DMS53 treated with DMSO at 0.1 percent for 48 hours (cell line): ENCODE measurements at regions not wholly inside any gene's neighbourhood (a gene's known extent, or its start where the extent isn't known, plus 50 kb on each side); places are given as distances from the start of the nearest gene placed in this dataset.
A peak's percentile ranks its signal among the peaks of the same experiment; 100 is the strongest.

Experiments
- DNase-seq: peaks from one replicate; lab custom pipeline; 2025; ENCODE audit not compliant: unreplicated experiment; lab: John Stamatoyannopoulos, UW

DNA sequence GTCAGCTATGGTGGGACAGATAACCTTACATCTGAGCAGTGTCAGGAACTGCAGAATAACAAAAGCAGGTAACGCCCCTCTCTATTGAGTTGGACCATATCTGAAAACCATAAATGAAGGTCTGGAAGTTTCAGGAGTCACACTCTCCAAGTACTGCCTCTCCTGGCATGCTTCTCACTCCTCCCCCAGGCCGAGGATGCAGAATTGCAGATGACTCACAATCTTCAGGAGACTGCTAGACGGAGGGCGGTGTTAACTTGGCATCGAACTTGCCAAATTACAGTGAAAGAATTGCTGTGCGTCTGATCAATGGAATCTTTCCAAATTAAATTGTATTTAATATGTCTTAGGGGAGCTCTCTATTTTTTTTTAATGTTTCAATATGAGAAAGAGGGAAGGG is 67.1 kb upstream of the TRIM2 start:
- no peak for DNase-seq

DNA sequence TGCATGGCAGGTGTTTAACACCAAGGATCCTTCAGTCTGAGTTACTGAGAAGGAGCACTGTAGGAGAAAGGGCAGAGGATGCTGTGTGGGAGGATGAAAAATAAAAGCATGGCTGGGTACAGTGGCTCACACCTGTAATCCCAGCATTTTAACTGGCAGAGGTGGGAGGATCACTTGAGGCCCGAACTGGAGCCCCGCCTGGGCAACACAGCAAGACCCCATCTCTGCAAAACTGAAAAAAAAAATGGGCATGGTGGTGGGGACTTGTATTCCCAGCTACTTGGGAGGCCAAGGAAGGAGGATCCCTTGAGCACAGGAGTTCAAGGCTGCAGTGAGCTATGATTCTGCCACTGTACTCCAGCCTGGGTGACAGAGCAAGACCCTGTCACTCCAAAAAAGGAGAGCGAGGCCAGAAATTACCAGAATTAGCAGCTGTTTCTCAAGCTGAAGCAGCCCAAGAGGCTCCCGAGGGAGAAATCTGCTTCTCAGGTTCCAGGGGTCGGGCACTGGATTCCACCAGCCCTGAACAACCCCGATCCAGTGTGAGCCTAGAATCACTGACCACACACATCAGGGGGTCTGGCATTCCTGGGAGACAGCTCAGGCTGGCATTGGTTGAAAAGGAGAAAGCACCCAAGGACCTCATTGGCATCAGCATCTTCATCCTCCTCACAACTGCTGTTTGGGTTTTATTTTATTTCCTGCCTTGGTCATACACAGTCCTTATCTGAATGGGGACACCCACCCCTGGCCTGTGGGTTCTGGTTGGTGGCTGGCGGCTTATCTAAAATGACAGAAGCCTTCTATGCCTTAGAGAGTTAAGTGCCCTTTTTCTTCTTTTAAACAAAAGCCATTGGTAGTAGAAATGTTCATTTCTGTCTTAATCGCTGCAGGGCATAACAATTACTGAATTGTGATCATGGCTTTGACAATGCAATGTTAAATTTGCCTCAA is 66.3 kb upstream of the TRIM2 start:
- DNase-seq: no peak

DNA sequence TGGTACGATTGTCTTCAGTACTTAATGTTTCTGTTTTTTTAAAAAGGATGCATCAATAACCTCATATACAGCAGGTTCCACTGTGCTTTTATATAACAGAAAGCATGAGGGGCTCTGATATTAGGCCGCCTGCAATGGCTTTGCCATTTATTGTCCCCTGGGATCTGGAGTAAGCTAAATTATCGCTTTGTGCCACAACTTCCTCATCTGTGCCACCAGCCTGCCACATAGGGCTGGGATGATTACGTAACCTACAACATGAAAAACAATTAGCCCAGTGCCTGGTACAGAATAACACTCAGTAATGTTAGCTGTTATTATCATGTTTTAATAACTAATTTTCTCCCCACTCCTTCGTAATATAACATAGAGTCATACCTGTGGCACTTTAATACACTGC is 65.5 kb upstream of the TRIM2 start:
- no peak for DNase-seq

DNA sequence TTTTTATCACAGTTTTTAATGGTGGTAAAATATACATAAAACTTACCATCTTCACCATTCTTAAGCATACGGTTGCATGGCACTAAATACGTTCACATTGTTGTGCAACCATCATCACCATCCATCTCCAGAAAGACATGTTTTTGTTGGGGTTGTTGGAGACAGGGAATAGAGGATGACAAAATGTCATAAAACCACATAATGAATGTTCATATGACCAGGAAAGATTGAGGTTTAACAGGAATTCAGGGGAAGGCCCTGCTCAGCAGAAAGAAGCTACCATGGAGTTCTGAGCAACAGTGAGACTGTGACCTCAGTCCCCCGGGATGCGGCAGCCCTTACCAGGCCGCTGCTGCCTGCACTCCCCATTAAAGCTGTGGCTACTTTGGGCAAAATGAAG is 63.9 kb upstream of the TRIM2 start:
- DNase-seq: no peak

DNA sequence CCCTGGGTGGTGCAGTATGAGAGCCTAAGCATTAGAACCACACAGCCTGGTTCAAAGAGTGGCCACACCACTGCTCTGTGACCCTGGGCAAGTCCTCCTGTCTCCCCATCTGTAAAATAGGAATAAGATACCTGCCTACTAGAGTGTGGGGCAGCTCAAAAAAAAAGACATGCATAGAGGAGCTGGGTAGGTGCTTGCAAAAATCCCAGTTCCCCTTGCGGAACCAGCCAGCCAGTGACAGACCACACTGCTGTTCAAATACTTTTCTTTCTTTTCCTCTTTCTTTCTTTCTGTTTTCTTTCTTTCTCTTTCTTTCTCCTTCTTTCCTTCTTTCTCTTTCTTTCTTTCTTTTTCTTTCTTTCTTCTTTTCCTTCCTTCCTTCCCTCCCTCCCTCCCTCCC is 63.0 kb upstream of the TRIM2 start:
- no peak for DNase-seq

DNA sequence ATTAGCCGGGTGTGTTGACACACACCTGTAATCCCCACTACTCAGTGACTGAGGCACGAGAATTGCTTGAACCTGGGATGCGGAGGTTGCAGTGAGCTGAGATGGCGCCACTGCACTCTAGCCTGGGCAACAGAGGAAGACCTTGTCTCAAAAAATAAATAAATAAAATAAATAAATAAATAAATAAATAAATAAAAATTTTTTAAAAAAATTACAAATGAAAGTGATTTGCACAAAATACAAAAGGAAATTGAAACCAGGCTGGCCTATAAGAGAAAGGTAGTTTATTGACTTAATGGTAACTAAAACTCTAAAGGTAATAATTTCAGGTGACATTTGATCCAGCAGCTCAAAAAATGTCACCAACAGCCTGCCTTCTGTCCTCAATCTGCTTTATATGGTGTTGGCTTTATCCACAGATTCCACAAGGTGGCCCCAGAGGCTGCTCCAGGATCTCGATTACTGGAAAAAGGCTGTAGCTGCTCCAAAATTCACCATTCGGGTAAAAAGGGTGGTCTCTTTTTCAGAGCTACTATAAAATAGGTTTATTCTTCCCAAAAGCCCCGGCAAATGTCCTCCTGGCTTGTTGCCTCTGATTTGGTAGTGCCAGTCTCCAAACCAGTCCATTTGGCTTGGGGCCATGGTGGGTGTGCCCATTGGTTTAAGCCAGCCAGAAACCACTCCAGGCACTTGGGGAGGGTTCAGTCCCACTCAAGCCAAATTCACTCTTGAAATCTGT is 61.4 kb upstream of the TRIM2 start:
- peak; percentile 67 for DNase-seq

DNA sequence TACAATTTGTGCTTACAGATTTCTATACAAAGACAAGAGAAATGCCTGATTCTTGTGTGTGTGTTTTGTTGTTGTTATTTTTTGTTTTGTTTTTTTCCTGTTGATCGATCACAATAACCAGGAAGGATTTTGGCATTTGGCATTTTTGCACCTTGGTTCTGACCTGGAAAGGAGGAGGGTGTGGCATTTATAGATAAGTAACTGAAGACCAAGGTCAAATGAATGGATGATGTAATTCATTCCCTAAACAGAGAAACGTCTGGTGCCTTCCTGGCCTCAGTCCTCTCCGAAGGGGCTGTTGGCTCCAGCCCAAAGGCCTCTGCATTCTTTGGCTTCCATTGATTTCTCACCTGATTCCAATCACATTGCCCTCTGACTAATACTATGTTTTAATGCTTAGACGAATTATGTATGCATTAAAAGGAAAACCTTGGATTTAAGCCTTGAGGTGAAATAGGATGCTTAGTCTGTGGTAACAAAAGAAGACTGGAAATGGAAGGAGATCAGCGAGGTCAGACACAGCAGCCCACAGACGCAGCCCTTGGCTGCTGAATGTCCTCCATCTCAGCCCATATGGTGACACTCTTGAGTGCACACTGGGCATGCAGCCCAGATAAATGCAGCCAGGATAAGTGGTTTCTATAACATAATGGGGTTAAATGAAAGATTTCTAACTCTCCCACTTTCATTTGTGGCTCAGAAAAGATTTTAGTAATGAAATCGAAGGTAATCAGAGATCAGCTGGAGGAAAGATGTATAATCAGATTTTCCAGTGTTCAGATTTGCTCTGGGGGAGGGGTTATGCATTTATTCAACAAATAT is 60.5 kb upstream of the TRIM2 start:
- peak; percentile 33 for DNase-seq

DNA sequence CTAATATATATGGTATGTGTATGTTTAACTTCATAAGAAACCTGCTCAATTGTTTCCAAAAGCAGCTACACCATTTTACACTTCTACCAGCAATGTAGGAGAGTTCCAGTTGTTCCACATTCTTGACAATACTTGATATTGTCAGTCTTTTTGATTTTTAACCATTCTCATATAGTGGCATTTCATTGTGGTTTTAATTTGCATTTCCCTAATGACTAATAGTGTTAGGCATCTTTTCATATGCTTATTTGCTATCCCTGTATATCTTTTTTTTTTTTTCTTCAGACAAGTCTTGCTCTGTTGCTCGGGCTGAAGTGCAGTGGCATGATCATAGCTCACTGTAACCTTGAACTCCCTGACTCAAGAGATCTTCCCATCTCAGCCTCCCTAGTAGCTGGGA is 58.2 kb upstream of the TRIM2 start:
- DNase-seq: no peak

DNA sequence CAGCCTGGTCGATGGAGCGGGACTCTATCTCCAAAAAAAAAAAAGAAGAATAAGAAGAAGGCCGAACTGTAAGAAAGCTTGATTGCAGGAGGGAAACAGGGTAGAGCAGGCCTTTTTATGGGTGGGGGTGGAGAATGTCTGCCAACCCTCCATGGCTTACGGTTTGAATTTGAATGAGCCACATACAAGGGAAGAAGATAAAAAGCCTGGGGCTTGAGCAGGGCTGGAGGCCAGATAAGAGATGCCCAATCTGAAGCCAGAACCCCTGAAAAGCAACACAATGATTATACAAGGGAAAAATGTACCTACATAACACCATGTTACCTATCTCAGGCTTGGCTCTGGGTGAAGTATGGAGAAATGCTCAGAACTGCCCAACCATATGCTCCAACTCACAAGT is 57.3 kb upstream of the TRIM2 start:
- no peak for DNase-seq

DNA sequence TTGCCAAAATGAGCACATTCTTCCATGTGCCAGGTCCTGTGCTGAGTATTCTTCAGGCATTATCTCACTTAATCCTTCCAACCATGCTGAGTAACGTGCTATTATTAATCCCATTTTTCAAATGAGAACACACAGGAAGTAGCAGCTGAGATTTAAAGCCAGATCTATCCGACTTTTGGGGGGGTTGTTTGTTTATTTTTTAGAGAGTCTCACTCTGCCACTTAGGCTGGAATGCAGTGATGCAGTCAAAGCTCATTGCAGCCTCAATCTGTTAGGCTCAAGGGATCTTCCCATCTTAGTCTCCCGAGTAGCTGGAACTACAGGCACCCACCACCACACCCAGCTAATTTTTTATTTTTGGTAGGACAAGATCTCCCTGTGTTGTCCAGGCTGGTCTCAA is 55.5 kb upstream of the TRIM2 start:
- no peak for DNase-seq

DNA sequence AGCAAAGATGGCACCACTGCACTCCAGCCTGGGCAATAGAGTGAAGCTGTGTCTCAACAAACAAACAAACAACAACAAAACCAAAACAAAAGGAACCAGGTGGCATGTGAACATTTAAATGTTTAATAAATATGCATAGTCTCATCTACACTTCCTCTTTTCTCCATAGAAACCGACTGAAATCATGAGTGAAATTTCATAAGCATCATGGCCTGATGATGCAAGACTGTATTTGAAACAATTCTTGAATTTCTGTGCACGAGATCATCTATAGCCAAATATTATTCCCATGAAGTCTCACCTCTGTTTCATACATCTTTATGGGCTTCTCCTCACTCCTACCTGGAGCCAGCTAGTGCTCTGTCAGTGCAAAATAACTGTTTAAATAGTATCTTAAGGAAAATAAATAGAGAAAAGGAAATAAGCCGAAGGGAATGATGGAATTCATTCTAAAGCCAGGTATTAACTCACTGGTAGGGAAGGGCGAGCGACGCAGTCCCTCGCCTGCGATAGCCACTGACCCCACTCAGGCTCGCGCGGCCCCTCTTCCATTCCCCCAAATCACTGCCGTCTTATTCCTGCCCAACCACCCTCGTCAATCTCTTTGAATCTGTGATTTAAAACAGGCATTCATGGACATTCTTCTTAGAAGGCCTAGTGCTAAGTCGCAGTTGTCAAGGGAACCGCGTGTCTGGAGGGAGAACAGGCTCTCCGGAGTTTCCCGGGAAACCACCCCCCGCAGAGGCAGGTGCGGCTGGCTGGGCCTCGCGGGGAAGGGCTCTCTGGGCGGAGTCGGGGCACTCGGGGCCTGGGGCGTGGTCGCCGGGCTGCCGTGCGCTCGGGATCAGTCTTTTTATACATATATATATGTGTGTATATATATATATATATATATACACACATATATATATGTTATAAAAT is 52.4 kb upstream of the TRIM2 start:
- peak; percentile 54 for DNase-seq

DNA sequence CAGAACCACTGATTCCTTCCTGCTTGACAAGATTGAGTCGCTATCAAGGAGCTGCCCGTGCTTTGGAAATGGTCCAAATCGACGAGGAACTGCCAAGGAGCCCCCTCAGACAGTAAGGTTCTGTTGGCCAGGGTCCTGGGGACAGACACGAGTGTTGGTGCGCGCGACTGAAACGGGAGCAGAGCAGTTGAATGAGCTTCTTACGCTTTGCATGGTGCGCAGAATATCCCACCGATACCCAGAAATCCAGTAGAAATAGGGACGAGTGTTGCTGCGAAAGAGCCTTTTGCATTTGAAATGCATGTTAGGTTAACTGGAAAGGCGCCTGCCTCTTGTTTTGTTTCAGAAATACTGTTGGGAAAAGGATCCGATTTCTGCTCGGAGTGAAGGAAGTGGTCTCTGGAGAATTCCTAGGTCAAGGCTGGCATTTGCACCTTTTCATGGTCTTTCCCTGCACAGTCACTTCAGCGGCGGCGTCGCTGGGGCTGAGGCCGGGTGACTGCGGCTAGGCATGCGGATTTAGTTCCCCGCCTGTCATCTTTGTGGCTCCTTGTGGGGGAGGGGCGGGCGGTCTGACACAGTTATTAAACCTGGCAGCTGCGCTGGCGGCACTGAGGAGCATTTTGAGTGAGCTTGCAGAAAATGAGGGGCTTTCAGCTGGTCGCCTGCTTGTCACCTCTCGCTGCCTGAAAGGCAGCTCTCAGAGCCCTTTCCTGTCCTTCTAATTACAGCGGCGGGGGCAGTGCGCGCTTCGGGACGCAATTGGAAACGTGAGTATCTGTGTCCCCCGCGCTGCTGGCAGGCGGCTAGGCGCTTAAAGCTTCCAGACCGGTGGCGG is 51.5 kb upstream of the TRIM2 start:
- peak; percentile 40 for DNase-seq

DNA sequence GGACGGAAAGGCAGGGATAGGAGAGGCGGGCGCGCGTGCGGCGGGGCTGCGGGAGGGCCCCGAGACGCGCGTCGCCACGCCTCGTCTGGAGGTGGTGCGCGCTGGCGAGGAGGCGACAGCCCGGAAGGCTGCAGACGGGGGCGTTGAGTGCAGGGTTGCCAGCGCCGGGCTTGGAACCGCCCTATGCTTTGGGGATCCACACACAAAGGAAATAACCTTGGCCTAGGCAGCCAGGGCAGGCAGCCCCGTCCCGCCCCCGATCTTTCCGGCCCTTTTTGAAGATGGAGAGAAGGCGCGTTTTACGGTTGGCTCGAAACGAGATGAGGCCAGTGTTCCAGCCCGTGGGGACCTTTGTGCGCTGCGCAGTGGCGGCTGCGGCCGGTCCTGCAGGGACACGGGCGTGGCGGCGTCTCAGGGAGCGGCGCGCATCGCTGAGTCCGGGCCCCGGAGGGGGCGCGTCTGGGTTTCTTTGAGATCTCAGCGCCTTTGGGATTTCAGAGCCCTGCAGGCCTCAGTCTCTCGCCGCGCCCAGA is 50.8 kb upstream of the TRIM2 start:
- DNase-seq: peak; percentile 40

DNA sequence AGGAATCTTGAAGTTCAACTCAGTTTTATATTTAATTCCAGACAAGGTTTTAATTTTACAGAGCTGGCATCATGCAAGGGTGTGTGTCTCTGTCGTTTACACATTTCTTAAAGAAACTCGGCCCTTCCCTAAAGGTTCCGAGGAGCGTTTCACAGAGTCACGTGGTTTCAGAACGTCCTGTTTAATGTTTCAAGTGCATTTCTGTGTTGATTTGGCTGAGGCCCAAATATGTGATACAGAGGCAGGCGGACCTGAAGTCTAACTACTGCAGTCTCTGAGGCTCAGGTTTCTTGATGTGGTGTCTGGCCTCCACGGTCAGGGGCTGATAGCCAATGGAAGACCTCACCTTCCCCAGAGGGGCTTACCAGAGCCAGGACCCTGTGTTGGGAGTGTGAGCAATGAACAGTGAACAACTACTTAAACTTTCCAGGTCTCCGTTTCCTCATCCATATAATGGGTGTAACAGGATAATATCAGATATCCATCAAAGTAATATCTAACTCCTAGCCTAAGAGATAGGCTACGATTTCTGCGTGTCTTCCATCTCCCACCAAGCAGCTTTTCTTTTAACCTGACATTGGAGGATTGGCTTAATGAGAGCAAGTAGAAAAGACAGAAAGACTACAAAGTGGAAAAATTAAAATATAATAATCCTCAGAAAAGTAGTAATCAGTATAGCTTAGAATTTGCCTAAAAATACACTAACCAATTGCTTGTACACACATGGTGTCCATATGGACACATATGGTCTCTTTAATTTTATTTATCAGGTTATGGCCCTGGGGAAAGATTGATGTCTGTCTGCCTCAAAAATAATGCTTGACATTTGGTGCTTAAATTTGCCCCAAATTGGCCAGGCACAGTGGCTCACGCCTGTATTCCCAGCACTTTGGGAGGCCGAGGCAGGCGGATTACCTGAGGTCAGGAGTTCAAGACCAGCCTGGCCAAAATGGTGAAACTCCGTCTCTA is 50.0 kb upstream of the TRIM2 start:
- no peak for DNase-seq
